NCI-H1694 (cell line): ENCODE measurements at regions not wholly inside any gene's neighbourhood (a gene's known extent, or its start where the extent isn't known, plus 50 kb on each side); places are given as distances from the start of the nearest gene placed in this dataset.
A peak's percentile ranks its signal among the peaks of the same experiment; 100 is the strongest.
"Not testable (repeated sequence)": the region's sequence is repeated elsewhere in the genome, so short reads cannot be mapped to it uniquely, and the experiment has no call there.

Experiments
- DNase-seq: peaks from one replicate; lab custom pipeline; 2025; lab: John Stamatoyannopoulos, UW

- no peak for DNase-seq
Measured at GRCh38 chr13:102538938-102539337, 57.8 kb upstream of the TPP2 start.

DNA sequence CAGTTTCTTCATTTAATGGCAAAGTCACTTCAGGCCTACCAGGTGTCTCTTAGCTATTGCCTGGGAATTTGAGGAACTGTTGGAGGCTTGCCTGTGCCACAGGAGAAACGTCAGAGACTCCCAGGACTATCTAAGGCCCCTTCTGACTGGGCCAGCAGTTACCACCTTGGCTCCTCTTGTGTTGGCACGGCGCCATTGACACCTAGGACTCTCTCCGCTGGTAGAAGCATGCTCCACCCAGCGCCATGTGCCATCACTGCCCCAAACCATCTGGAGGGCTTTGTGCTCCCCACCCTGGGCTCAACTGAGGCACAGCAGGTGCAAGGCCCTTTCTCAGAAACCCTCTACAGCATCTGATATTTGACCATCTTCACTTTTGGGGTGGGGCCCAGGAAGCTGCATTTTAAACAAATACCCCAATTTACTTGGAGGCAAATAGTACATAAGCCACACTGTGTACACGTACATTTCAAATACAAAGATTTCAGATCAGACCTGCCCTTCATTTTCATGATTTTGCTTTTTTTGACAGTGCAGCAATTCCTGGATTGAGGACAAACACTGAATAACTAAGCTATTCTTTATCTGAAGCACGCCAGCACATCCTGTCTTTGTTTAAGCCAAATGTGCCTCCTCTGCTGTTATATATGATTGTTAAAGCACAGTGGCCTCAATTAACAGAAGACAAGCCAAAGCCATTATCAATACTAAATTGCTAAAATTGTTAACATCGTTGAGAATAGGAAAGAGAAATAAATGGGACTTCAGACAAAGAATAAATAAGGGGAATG is 59.9 kb upstream of the TPP2 start:
- no peak for DNase-seq

DNA sequence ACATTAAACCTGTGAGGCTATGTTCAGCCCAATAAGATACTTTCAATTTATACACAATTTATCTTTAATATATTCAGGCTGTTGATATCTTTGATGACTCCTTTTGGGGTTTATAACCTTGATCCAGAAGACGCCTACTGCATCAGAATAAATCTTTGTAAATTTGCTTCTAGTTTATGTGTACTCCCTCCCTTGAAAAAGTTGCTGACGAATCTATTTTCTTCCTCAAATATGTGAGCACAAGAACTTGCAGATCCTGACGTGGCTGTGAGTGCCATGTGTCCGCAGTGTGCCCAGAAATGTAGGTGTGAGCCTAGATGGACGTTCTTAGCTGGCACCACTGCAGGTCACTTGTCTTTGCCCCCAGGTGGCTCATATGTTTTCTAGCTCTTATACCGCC is 60.6 kb upstream of the TPP2 start:
- DNase-seq = no peak

DNA sequence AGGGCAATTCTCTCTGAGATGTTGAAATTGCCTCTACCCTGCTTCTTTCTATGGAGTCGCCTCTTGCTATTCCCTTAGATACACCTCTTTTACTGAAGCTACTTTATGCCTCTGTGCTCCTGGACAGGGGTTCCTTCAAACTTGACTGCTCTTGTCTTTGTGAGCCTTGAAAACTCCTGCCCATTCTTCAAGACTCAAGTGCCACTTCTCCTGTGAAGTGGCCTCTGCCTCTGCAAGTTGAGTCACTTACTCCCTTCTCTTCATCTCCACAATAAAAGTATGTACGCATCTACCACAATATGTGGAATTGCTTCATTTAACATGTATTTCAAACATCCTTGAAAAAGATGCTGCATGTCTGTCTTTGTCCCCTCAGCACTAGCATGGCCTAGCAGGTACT is 66.0 kb upstream of the TPP2 start:
- DNase-seq = no peak

- DNase-seq = not testable (repeated sequence)
Measured at GRCh38 chr13:102522251-102522650, 74.5 kb upstream of the TPP2 start.

- no peak for DNase-seq
Measured at GRCh38 chr13:102517959-102518358, 78.8 kb upstream of the TPP2 start.

DNA sequence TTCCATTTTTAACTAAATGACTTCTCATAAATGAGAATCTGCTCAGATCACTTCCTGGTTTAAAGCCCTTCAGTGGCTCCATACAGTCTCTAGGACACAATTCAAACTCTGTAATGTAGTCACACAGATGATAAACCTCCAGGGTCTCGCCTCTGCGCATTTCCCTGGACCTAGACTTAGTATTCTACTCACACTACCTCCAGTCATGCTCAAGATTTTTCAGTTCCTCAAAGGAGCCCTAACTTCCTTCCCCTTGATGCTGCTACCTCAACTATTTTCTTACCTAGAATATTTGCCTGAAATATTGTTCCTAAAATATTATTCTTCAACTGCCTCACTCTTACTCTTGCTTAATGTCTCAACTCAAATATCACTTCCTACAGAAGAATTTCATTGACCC is 86.7 kb upstream of the TPP2 start:
- no peak for DNase-seq

- DNase-seq = no peak
Measured at GRCh38 chr13:102508411-102508810, 88.4 kb upstream of the TPP2 start.

GRCh38 chr13:102504002-102504401 is 92.8 kb upstream of the TPP2 start:
- no peak for DNase-seq

DNA sequence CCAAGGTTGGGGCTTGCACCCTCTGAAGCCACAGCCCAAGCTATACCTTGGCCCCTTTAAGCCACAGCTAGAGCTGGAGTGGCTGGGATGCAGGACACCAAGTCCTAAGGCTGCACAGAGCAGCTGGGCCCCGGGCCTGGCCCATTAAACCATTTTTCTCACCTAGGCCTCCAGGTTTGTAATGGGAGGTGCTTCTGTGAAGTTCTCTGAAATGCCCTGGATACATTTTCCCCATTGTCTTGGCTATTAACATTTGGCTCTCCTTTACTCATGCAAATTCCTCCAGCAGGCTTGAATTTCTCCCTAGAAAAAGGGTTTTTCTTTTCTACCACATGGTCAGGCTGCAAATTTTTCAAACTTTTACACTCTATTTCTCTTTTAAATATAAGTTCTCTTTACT is 93.8 kb upstream of the FGF14 start:
- DNase-seq = no peak

- DNase-seq = peak; percentile 70
Measured at GRCh38 chr13:102487330-102487729, 85.5 kb upstream of the FGF14 start.

DNA sequence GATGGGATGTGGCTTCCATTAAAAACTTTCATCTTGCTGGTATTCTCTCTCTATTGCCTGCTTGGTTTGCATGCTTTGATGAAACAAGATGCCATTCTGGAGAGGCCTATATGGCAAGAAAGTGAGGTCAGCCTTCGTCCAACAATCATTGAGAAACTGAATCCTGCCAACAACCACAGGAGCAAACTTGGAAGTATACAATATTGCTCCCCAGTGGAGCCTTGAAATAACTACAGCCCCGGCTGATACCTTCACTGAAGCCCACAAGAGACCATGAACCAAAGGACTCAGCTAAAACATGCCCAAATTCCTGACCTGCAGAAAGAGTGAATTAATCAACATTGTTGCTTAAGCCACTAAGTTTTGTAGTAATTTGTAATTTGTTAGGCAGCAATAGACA is 82.5 kb upstream of the FGF14 start:
- no peak for DNase-seq

GRCh38 chr13:102472650-102473049 is 70.8 kb upstream of the FGF14 start:
- DNase-seq = no peak

GRCh38 chr13:102470283-102470917 is 68.6 kb upstream of the FGF14 start:
- DNase-seq = no peak

DNA sequence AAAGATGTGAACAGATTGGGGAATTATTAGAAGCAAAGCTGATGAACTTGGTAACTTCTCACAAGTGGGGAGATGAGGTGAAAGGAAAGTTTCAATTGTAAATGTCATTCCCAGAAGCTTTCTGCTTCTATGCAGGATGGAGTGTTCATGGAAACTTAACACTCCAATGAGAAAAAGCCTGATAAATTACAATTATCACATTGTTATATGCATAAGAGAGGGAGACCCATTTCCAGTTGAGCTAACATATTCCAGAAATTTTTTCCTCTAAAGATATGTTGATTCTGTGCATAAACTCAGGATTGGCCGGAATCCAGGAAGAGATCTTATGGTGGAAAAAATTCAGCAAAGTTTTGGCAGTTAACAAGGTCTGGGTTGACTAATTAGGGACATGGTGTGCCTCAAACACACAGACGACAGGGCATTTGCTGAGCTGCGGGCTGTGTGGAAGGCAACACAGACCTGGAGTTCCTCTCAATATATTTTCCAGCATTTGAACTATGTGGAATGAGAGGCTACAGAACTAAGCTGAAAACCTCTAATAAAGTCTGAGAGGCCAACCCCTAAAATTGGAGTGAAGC is 64.9 kb upstream of the FGF14 start:
- no peak for DNase-seq

- no peak for DNase-seq
Measured at GRCh38 chr13:102462570-102462969, 60.7 kb upstream of the FGF14 start.

DNA sequence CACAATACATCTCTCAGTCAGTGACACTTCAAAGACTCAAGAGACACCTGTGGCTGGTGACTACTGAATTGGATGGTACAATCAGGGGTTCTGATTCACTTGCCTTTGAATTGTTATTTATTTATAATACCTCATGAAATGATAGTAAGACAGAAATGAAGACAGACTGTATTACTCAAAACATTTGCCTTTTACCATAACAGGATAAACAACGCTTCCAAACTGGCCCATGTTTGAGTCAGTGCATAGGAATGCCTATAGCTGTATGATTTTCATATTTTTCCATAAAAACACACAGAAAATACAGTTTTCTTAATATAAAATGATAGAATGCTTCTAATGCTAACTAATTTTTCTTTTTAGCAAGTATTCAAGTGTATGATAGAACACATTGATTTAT is 59.5 kb upstream of the FGF14 start:
- no peak for DNase-seq

- no peak for DNase-seq
Measured at GRCh38 chr13:102460806-102461205, 59.0 kb upstream of the FGF14 start.

- DNase-seq = no peak
Measured at GRCh38 chr13:102452836-102453235, 51.0 kb upstream of the FGF14 start.
